Activated effector memory CD4-positive, alpha-beta T cell treated with Interleukin-2 at 50 U/mL for 16 hours (primary cell): ENCODE measurements at regions not wholly inside any gene's neighbourhood (a gene's known extent, or its start where the extent isn't known, plus 50 kb on each side); places are given as distances from the start of the nearest gene placed in this dataset.
"Not testable (repeated sequence)": the region's sequence is repeated elsewhere in the genome, so short reads cannot be mapped to it uniquely, and the experiment has no call there.

Source experiments
- DNase-seq: peaks from one replicate; pipeline ENCODE4 v3.0.0-alpha.2; 2020

DNA sequence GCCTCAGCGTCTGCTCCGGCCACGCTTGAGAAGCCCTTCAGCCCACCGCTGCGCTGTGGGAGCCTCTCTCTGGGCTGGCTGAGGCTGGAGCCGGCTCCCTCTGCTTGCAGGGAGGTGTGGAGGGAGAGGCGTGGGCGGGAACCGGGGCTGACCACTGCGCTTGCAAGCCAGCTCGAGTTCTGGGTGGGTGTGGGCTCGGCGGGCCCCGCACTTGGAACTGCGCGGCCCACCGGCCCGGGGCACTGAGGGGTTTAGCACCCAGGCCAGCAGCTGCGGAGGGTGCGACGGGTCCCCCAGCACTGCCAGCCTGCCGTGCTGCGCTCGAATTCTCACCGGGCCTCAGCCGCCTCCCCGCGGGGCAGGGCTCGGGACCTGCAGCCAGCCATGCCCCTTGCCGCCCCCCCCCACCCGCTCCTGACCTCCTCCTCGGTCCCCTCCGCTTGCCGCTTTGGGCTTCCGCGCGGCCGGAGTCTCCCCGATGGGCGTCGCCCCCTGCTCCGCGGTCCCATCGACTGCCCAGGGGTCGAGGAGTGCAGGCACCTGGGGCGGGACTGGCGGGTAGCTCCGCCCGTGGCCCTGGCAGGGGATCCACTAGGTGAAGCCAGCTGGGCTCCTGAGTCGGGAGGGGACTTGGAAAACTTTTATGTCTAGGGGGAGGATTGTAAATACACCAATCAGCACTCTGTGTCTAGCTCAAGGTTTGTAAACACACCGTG lies 106.7 kb downstream of the RAP2B start:
- DNase-seq, result no peak

DNA sequence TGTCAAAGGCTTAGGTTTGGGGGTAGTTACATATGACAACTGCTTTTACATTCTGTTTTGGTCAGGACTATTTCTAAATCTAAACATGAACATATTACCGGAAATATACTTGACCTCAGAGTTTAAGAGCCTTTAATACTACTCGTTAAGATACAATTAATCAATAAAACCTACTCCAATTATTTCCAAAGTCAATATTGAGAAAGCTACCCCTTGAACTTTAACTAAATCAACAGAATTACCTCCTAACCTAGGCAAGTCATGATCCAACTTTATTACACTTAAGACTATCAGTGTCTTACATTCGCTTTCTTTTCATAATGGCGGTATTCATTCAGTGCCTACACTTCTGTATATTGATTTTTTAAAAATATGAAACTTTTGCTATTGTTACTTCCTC lies 107.7 kb downstream of the RAP2B start:
- no peak for DNase-seq

DNA sequence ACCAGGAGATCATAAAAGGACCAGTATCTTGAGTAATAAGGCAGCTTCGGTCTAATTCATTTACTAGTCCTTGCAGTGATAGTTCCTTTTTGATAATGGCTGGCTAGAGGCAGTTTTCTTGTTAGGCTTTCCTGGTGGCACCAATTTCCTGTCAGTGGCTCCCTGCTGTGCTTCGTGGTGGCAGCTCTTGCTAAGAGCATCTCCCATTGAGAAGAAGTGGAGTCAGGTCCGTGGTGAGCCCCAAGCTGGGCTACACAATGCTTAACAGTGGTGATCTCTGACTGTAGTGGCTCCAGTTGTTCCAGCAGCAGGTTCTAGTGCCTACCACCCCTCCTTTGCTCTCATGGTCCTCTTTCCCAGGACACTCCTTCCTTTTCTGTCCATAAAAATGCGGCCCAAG lies 111.2 kb downstream of the RAP2B start:
- DNase-seq, result no peak

DNA sequence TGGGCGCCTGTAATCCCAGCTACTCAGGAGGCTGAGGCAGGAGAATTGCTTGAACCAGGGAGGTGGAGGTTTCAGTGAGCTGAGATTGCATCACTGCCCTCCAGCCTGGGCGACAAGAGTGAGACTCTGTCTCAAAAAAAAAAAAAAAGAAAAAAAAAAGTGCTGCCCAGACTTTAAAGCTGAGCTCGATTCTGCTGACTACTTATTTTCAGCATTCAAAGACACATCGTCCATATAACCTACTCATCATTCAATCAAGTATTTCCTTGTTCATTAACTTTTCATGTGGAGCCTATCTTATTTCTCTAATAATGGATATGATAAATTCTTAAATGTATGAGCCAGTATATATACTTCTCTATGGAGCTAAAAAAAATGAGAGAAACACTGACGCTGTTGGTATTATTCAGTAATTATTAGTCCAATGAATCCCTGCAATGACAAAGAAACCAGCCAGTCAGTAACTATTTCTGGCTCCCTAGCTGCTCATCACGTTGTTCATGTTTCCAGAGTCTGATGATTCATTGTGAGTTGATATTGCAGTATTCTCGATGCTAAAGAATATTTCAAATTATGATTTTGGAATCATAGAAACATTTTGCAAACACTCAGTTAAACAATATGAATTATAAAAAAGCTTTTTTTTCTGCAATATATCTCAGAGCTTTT lies 111.9 kb downstream of the RAP2B start:
- DNase-seq, result no peak

DNA sequence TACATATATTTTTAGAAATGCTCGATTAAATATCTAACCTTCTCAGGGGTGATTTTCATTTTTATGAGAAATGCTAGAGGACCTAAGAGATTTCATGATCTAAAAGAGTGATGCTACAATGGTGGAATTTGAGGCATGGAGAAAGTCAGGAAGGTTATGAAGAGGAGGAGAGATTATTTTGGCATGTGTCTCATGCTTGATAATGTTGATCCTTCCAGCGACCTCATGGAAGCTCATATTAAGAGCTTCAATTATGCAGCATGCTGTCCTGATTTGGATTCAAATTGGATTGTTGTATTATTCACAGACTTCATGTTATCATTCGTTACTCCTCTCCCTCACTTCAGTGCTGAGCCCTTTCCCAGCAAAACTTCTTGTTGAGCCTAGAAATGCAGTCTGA lies 112.5 kb downstream of the RAP2B start:
- DNase-seq, result no peak

DNA sequence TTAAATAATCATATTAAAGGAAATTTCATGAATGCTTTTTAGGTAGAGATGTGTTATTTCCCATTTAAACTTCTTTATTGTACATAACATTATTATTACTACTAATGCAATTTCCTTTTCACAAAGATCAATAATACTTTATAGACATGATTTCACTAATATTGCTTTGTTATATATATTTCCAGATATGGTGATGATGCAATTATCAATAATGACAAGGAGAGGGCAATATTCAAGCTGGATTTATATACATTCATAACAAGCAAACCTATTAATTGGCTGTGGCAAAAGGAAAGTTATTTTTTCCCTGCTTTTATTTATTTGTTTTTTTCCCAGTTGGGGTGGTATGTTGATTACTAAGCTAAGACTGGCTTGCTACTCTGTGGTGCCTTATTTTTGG lies 113.5 kb downstream of the RAP2B start:
- DNase-seq, result no peak

DNA sequence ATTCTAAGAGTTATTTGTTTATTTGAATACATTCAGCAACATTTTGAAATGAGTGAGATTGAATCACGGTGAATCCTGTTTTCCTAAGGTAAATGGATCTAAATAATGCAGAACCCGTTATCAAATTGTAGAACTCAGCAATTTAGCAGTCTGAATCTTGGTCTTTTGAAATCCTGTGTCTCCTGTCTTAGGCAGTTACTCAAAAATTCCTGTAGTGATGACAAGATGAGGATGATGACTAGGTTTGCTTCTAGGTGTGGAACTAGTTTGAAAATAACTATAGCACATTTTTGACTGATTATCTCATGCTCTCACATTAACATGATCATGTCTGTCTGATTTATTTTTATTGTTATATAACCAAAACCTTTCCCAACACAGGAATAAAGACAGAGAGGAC lies 115.0 kb downstream of the RAP2B start:
- no peak for DNase-seq

DNA sequence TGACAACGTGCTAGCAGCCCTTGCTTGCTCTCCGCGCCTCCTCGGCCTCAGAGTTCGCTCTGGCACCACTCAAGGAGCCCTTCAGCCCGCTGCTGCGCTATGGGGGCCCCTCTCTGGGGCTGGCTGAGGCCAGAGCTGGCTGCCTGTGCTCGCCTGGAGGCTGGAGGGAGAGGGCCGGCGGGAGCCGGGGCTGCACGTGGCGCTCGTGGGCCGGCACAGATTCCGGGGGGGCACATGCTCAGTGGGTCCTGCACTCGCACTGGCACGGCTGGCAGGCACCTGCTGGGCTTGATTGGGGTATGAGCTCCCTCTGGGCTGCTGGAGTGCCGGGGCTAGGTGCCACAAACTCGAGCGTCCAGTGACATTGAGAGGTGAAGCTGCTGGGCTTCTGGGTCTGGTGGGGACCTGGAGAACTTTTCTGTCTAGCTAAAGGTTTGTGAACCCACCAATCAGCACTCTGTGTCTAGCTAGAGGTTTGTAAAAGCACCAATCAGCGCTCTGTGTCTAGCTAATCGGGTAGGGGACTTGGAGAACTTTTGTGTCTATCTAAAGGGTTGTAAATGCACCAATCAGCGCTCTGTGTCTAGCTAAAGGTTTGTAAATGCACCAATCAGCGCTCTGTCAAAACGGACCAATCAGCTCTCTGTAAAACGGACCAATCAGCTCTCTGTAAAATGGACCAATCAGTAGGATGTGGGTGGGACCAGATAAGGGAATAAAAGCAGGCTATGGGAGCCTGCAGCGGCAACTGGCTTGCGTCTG lies 119.4 kb downstream of the RAP2B start:
- DNase-seq, result not testable (repeated sequence)

DNA sequence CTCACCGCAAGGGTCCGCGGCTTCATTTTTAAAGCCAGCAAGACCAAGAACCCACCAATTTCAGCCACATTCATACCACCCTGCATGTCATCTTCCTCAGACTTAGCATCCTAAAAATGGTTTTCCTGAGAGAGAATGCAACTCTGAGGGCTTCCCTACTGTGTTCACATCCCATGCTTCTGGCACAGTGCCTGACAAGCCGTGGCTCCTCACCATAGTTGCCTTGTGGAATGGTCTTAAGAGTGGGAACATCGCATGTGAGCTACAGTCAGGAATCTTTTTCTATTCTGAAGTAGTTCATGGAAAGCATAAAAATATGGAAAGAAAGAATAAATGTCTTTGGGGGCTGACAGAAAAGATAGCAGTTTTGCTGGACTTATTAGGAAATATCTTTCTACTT lies 120.3 kb downstream of the RAP2B start:
- no peak for DNase-seq

DNA sequence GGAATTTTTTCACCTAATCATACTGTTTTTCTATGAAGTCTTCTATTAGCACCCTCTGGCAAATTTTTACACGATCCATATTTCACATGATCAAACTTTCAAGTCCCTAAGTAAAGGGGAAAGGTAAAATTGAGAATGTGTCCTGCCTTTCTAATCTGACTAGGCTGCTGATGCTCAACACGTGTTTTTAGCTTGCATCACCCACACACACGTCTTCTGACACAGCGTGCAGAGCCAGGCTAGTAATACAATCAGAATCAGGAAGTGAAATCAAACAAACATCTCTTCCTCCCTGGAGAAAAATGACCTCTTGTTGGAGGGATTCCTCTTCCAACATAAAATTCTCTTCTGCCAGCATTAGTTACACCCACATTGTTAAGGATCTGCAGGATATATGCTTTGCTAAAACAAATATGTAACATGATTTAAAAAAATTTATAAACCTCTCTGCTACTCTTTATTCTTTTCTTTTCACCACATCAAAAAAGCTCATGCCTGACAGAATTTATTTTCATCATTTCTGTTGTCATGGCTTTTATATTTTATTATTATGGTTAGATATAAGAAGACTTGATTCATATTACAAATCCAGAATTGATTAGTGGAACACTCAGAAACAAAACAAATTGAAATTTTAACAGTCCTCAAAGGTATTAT lies 122.4 kb downstream of the RAP2B start:
- DNase-seq, result no peak

DNA sequence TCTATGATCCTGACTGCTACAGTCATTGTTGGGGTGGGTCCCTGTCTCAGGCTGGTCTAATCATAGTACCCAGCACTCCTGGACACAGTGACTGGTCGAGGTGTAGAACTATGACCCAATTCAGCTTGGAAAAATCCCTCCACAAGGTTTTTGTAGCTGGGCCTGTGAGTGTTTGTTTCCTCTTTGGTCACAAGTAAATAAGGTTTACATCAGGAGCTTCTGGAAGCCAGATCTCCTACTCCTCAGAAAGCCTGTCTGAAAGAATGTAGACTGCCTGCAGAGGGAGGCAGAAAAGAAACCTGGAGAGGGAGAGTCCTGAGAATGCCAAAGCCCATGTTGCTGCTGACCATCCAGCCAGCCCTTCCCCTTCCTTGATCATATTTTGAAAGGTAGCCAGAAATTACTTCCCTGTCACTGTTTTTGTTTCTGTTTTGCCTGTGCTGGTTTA lies 123.2 kb downstream of the RAP2B start:
- no peak for DNase-seq

DNA sequence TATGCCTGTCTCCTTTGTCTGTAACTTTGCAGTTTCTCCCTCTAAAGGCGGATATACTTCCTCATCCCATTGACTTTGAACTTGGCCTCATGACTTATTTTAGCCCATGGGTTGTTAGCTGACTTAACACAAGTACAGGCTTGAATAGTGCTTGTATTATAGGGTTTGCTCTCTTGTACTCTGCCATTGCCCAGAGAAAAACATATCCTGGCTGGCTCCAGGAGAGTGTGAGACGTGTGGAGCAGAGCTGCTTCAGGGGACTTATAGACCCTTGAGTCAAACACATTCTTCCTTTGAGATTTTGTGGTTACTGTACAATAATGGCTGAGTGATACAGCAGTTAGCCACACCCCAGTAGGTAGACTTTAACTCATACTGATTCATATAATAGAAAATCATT lies 124.0 kb downstream of the RAP2B start:
- DNase-seq, result no peak

DNA sequence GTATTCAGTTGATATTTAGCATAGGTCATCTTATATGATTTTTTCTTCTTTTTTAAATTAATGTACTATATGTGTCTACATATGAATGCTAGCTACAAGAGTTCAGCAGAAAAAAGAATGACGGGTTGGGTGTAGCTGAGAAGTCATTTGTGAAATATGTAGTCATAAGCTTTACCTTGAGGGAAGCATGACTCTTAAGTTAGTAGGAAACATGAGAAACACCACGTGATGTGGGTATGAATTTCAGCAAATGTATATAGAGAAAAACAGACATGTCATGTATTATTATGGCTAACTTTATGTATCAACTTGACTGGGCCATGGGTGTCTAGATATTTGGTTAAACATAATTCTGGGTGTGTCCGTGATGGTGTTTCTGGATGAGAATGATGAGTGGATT lies 125.0 kb downstream of the RAP2B start:
- DNase-seq, result no peak

DNA sequence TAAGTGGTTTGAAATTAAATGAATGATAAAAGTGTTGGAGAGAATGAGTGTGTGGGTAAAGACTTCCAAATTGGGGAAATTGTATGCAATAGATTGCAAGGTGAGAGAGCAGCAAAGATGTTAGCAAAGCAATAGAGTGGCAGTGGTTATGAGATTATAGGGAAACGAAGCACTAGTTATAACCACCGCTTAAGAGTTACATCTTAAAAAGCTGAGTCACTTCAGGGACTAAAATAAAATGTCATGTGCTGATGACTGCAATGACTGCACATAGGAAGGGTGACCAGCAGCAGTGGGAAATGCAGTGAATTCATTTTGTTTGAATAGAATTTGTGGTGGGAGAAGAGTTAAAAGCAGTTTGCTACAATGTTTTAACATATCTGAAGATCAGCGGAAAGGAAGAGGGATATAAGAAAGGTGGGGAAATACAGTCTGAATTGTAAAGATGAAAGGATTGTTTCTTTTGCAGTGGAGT lies 127.3 kb downstream of the RAP2B start:
- DNase-seq, result no peak

DNA sequence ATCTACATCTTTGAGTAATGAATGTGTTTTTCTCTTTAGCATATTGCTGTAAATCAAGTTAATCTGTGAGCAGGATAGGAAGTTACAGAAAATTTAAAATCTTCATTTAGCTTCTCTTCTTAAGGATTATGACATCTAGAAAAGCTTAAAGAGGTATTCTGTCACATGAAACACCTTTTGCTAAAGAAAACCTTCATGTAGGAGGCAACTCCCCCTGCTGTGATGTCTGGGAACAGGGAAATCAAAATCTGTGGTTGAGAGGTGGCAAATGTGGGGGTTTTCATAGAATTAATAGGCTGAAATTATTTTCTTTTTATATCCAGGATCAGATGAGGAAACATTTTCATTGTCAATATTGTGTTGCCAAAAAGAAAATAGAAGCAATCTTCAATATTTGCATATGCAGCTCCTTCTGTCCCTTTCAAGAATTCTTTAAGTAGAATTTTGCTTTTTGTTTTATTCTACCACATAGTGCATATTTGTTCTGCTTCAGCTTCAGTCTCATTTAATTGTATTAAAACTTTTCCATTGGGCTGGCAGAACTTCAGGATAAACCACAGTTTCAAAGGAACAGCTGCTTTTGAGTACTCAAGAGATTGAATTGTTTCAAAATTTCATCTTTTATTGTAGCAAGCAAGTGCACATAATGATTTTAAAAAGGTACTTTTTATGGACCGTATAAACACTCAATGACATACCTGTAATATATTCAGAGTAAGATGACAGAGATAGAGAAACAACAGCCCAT lies 128.4 kb downstream of the RAP2B start:
- DNase-seq, result no peak

DNA sequence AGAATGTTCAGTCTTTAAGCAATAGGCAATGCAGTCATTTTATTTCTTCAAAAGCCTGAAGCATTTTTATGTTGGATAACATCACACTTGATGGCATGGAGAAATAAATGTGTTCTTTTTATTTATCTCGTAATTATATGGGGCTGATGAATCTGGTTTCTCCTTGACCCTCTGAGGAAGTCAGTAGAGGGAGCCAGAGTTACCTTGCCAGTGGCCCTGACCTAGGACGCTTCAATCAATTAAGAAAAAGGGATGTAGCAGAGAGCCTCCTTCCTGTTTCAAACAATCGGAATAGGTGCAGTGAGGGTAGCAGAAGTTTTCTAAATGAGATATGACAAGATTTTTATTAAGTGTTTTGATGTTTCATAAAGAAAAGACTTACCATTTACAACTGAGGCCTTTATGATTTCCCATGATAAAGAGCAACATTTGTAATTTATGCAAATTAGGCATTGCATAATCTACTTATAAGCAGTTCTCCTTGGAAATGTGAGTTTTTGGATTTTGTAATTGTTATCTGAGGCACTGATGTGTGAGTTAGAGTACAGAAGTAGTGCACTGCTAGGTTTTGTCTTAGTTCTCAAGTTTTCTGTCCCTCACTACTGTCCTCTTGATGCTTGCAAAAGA lies 129.1 kb downstream of the RAP2B start:
- no peak for DNase-seq

DNA sequence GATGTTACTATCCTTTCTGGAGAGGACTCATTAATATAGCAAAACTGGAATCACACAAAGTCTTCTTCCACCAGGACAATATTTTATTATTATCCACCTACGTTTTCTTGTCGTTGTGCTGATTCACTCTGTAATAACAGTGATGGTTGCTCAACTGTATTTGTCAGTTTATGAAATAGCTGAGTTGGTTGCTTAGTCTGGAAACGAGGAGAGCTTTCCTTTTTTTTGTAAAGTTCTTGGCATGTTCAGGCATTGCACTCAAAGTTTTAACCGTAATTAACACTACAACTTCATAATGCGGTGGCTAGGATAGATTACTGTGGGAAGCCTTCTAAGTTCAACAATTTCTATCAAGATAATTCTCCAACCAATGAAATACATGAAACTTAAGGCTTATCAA lies 131.2 kb downstream of the RAP2B start:
- DNase-seq, result no peak

DNA sequence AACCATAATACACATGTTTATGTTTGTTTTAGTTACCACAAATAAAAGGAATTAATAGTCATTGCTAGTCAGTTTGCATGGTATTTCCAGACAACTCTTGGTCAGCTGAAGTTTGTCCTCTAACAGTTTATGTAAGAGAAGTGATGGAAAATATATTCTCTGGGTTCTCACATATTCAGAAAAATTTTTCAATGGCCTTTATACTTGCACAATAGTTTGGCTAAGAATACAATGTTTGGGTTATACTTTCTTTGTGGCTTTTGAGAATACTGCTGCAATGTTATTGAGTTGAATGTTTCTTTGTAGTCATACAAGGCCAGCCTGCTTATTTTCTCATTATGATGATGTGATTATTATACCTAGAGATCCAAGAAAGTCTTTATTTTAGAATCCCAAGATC lies 133.9 kb downstream of the RAP2B start:
- no peak for DNase-seq

DNA sequence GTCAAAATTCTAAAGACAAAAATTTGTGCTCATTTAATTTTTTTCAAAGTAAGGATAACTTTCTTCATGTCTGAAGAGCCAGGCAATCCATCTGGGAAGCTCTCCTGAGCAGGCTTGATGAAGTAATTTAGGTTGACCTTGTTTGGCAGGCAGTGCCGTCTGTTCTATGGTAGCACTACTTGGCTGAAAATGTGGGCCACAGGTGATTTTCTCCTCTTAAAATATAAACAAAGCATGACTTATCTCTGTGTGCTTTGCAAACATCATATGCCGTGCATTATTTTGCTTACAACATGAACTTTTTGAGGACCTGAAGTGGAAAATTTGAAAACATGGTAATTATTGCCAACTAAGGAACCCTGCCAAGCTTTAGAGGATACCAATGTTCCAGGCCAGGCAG lies 143.2 kb downstream of the RAP2B start:
- no peak for DNase-seq

DNA sequence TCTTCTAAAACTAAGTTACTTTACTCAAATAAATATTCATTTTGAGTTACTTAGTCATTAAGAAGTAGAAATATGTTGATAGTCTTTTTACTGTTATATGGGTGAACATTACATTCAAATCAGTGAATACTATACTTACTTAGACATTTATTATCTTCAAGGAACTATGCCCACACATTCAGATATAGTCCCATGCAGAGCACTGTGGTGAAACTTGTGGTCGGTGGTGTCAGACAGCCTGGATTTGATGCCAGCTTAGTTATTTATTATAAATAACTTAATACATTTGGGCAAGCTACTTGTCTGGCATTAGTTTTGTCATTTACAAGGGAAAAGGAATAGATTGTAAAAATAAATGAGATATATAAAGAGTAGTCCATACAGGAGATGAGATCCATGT lies 149.5 kb downstream of the RAP2B start:
- DNase-seq, result no peak

DNA sequence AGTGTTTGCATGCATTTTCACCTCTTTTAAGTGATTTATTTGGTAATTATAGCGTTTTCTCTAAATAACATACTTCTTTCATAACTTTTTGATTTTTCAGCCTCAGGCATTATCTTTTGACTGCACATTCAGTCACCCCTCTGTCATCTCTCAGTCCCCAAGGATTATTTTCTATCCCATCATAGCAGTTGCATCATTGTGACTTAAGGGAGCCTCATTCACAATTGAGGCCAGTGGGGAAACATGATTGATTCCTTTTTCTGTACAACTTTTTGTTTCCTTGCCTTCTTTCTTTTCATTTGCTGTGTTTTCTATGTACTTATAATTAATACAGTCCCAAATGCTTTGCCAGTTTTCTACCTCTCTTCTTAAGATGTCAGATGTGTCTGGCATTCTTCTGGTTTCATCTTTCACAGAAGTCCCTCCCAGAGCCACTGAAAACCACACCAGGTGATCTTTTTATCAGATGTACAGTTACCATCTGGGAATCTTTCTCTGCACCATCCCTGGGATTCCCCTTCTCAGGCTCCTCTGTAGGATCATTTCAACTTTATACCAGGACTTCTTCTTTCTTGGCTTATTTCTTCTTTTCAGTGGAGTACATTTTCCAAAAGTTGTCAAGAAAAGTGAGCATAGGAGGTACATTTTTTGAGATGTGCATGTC lies 151.4 kb downstream of the RAP2B start:
- no peak for DNase-seq

DNA sequence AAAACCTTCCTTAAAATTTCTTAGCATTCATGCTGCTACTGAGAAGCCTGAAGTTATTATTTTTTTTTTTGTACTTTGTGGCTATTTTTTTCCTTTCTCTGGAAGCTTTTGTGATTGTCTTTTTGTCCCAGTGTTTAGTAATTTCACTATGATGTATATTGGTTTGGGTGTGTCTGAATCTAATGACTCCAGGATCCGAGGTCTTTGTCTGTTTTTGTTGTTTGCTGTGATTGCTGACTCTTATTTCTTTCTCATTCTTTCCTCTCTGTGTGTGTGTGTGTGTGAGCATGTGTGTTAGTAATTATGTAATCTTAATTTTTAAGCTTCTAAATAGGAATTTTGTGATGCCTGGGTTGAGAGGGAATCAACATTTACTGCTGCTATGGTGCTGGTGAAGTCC lies 152.0 kb downstream of the RAP2B start:
- DNase-seq, result no peak
